Right lobe of liver (tissue), 4 donors: ENCODE measurements at regions not wholly inside any gene's neighbourhood (a gene's known extent, or its start where the extent isn't known, plus 50 kb on each side); places are given as distances from the start of the nearest gene placed in this dataset.

Source experiments
- CTCF ChIP-seq, 4 donors: fragments of 200-600 bp in 3 of 4; fragments of 450-650 bp in 1 of 4; IDR thresholded peaks; one replicate each; pipeline versions ENCODE4 v1.5.1 to v1.8.0; 2016 to 2022; ENCODE audit warnings: antibody characterized with exemption in 4 of 4, mild to moderate bottlenecking in 2 of 4
- POLR2A ChIP-seq: fragments of 450-650 bp; IDR thresholded peaks from one replicate; pipeline ENCODE4 v1.6.1; 2017; ENCODE audit warnings: antibody characterized with exemption, mild to moderate bottlenecking
- donor health status: DM: no; HTN: no; CAD: no.
- donor health status: DM: no; HTN: no; CAD: no.
- donor health status: DM: no; HTN: yes; CAD: no.

DNA sequence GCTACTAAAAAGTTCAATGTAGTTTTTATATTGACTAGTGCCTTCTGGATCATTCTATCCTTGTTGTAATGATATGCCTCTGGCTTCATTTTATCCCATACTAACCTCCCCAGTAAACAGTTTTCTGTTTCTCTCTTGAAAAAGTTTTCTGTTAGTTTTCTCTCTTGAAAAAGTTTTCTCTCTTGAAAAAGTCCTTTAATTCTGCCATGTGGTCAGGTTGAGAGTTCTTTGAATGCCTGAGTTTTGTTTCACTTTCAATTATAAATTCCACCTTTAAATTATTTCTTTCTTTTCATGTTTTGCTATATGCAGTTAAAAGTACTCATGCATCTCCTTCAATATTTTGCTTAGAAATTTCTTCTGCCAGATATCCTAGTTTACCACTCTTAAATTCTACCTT is 1139.6 kb downstream of the STPG2 start:
- TF ChIP-seq CTCF (IDR thresholded peaks at IDR 0.05) (no peak), POLR2A (no peak)
